Hepatocyte (in vitro differentiated cells): ENCODE measurements at regions not wholly inside any gene's neighbourhood (a gene's known extent, or its start where the extent isn't known, plus 50 kb on each side); places are given as distances from the start of the nearest gene placed in this dataset.
"Not testable (repeated sequence)": the region's sequence is repeated elsewhere in the genome, so short reads cannot be mapped to it uniquely, and the experiment has no call there.

Experiments used
- DNase-seq: peaks from one replicate; pipeline ENCODE4 v3.0.0-alpha.2; 2016; ENCODE audit warnings: low spot score
- H2AFZ ChIP-seq: fragments of 200-600 bp; sonication (generic); 2 replicates; pipeline ENCODE4 v1.6.0; 2016; ENCODE audit warnings: antibody characterized with exemption, mild to moderate bottlenecking
- H3K27ac ChIP-seq: fragments of 200-600 bp; sonication (generic); 2 replicates; pipeline ENCODE4 v1.5.1; 2016; ENCODE audit warnings: mild to moderate bottlenecking
- H3K27me3 ChIP-seq: fragments of 200-600 bp; sonication (generic); 2 replicates; pipeline ENCODE4 v1.6.1; 2016
- H3K36me3 ChIP-seq: fragments of 200-600 bp; sonication (generic); replicated peaks from 2 replicates; pipeline ENCODE4 v1.5.1; 2016; ENCODE audit warnings: low read depth; ENCODE audit not compliant: insufficient read depth
- H3K4me1 ChIP-seq: fragments of 200-600 bp; sonication (generic); 2 replicates; pipeline ENCODE4 v1.5.1; 2016; ENCODE audit warnings: mild to moderate bottlenecking, moderate library complexity; ENCODE audit not compliant: insufficient read depth
- H3K4me2 ChIP-seq: fragments of 200-600 bp; sonication (generic); 2 replicates; pipeline ENCODE4 v1.6.0; 2016
- H3K4me3 ChIP-seq: fragments of 200-600 bp; sonication (generic); 2 replicates; pipeline ENCODE4 v1.5.1; 2016; ENCODE audit warnings: mild to moderate bottlenecking
- H3K79me2 ChIP-seq: fragments of 200-600 bp; sonication (generic); 2 replicates; pipeline ENCODE4 v1.6.0; 2017; ENCODE audit warnings: mild to moderate bottlenecking
- H3K9me2 ChIP-seq: fragments of 200-600 bp; sonication (generic); replicated peaks from 2 replicates; pipeline ENCODE4 v1.6.0; 2017; ENCODE audit warnings: mild to moderate bottlenecking; ENCODE audit not compliant: insufficient read depth
- H3K9me3 ChIP-seq: fragments of 200-600 bp; sonication (generic); 2 replicates; pipeline ENCODE4 v1.5.1; 2016; ENCODE audit warnings: low read depth, mild to moderate bottlenecking
- H4K20me1 ChIP-seq: fragments of 200-600 bp; sonication (generic); 2 replicates; pipeline ENCODE4 v1.6.0; 2016; ENCODE audit warnings: mild to moderate bottlenecking; ENCODE audit not compliant: insufficient read depth, poor library complexity, severe bottlenecking
- EZH2 ChIP-seq: fragments of 200-600 bp; sonication (generic); IDR thresholded peaks from 2 replicates; pipeline ENCODE4 v1.6.1; 2016; ENCODE audit warnings: antibody characterized with exemption, mild to moderate bottlenecking, borderline replicate concordance
- EZH2phosphoT487 ChIP-seq: fragments of 200-600 bp; sonication (generic); IDR thresholded peaks from one replicate; pipeline ENCODE4 v1.6.1; 2018; ENCODE audit warnings: antibody characterized with exemption, mild to moderate bottlenecking, low read depth, moderate library complexity; ENCODE audit not compliant: unreplicated experiment, severe bottlenecking
- WGBS: methylation state at CpG from one replicate; pipeline ENCODE4 v1.1.6; 2016; ENCODE audit warnings: low lambda C conversion rate; ENCODE audit errors: missing lambda C conversion rate; 5-methylcytosine and 5-hydroxymethylcytosine counted together
- TF ChIP-seq, protein P1 (sequence below): fragments of 200-600 bp; sonication (generic); IDR thresholded peaks from 2 replicates; pipeline ENCODE4 v1.5.1; 2016; ENCODE audit warnings: antibody characterized with exemption, mild to moderate bottlenecking; ENCODE audit not compliant: poor library complexity

DNA sequence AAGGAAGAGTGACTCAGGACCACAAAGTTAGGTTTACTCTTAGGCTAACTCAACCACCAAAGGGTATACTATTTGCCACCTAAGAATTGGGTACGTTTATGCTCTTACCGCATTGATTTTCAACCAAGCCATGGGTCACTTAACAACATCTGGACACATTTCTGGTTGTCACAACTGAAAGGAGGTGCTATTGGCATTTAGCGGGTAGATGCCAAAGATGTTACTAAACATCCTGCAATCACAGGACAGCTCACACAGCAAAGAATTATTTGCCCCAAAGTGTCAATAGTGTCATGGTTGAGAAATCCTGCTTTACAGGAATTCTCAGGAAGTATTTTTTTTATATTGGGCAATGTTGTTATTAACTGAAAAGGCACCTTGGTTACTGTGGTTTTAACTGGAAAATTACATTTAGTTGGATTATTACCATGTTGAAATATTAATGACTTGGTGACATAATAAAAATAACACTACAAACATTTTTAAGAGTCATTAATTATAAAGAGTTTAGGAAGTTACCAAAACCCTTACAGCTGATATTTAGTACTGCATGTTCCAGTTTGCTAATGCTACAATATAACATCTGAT, 185.0 kb upstream of the TMEM196 start:
- no peaks in the 10 kb centered on the region for H3K27me3 ChIP-seq
- no peak for TF ChIP-seq EZH2phosphoT487
- no peak for TF ChIP-seq EZH2
- TF ChIP-seq, protein P1, sequence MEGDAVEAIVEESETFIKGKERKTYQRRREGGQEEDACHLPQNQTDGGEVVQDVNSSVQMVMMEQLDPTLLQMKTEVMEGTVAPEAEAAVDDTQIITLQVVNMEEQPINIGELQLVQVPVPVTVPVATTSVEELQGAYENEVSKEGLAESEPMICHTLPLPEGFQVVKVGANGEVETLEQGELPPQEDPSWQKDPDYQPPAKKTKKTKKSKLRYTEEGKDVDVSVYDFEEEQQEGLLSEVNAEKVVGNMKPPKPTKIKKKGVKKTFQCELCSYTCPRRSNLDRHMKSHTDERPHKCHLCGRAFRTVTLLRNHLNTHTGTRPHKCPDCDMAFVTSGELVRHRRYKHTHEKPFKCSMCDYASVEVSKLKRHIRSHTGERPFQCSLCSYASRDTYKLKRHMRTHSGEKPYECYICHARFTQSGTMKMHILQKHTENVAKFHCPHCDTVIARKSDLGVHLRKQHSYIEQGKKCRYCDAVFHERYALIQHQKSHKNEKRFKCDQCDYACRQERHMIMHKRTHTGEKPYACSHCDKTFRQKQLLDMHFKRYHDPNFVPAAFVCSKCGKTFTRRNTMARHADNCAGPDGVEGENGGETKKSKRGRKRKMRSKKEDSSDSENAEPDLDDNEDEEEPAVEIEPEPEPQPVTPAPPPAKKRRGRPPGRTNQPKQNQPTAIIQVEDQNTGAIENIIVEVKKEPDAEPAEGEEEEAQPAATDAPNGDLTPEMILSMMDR = no peak
- H3K36me3 ChIP-seq = no peaks in the 10 kb centered on the region
- H3K4me3 ChIP-seq = no peak overlapping the region
- H3K79me2 ChIP-seq = no peaks in the 10 kb centered on the region
- no peak overlapping the region for H3K4me2 ChIP-seq
- no peak for DNase-seq
- H4K20me1 ChIP-seq = no peaks in the 10 kb centered on the region
- H3K4me1 ChIP-seq = no peaks in the 10 kb centered on the region
- H3K9me2 ChIP-seq = no peaks in the 10 kb centered on the region
- WGBS = 93% methylated on average over 3 of the region's 3 CpGs
- H2AFZ ChIP-seq = no peak overlapping the region
- no peaks in the 10 kb centered on the region for H3K9me3 ChIP-seq
- H3K27ac ChIP-seq = no peak overlapping the region

DNA sequence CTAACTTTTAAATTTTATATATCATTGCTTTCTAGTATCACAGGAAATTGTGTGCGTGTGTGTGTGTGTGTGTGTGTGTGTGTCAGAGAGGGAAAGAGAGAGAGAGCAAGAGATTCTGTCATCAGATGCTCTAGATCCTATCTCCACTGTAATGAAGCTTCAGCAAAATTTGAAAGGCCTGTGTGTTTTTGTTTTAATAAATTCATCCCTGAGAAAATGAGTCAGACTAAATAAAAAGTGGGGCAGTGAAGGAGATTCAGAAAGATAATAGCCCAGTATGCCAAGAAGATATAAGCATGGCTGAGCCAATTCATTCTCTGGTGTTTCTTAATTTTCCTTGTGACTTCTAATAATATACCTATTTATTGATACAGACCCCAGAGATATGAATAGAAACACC, 184.2 kb upstream of the TMEM196 start:
- no peaks in the 10 kb centered on the region for H4K20me1 ChIP-seq
- no peak overlapping the region for H3K4me2 ChIP-seq
- no peak overlapping the region for H2AFZ ChIP-seq
- H3K27ac ChIP-seq = no peak overlapping the region
- H3K79me2 ChIP-seq = no peaks in the 10 kb centered on the region
- 76% methylated on average over 1 of the region's 1 CpG for WGBS
- H3K36me3 ChIP-seq = no peaks in the 10 kb centered on the region
- no peaks in the 10 kb centered on the region for H3K9me3 ChIP-seq
- TF ChIP-seq, protein P1 = no peak
- no peak for TF ChIP-seq EZH2
- TF ChIP-seq EZH2phosphoT487 = no peak
- no peaks in the 10 kb centered on the region for H3K9me2 ChIP-seq
- no peak overlapping the region for H3K4me3 ChIP-seq
- no peaks in the 10 kb centered on the region for H3K4me1 ChIP-seq
- DNase-seq = no peak
- no peaks in the 10 kb centered on the region for H3K27me3 ChIP-seq

DNA sequence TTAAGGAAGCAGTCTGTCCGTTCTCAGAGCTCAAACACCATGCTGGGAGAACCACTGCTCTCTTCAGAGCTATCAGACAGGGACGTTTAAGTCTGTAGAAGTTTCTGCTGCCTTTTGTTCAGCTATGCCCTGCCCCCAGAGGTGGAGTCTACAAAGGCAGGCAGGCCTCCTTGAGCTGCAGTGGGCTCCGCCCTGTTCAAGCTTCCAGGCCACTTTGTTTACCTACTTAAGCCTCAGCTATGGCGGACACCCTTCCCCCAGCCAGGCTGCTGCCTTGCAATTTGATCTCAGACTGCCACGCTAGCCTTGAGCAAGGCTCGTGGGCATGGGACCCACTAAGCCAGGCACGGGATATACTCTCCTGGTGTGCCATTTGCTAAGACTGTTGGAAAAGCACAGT, 180.7 kb upstream of the TMEM196 start:
- H3K9me2 ChIP-seq, H3K27ac ChIP-seq, H3K4me2 ChIP-seq, H3K4me3 ChIP-seq, H3K9me3 ChIP-seq, H3K36me3 ChIP-seq, H4K20me1 ChIP-seq, H2AFZ ChIP-seq, H3K27me3 ChIP-seq, DNase-seq, H3K4me1 ChIP-seq, H3K79me2 ChIP-seq: not testable (repeated sequence)
- WGBS = 89% methylated on average over 7 of the region's 7 CpGs

DNA sequence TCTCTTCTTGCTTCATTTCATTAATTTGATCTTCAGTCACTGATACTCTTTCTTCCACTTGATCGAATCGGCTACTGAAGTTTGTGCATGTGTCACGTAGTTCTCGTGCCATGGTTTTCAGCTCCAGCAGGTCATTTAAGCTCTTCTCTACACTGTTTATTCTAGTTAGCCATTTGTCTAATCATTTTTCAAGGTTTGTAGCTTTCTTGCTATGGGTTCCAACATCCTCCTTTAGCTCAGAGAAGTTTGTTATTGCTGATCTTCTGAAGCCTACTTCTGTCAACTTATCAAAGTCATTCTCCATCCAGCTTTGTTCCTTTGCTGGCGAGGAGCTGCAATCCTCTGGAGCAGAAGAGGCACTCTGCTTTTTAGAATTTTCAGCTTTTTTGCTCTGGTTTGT, 180.0 kb upstream of the TMEM196 start:
- H3K79me2 ChIP-seq, H3K4me3 ChIP-seq, H3K9me3 ChIP-seq, H3K36me3 ChIP-seq, H3K4me1 ChIP-seq, DNase-seq, H3K4me2 ChIP-seq, H4K20me1 ChIP-seq, H3K27ac ChIP-seq, H2AFZ ChIP-seq, H3K27me3 ChIP-seq, H3K9me2 ChIP-seq: not testable (repeated sequence)
- WGBS = 95% methylated on average over 5 of the region's 5 CpGs

DNA sequence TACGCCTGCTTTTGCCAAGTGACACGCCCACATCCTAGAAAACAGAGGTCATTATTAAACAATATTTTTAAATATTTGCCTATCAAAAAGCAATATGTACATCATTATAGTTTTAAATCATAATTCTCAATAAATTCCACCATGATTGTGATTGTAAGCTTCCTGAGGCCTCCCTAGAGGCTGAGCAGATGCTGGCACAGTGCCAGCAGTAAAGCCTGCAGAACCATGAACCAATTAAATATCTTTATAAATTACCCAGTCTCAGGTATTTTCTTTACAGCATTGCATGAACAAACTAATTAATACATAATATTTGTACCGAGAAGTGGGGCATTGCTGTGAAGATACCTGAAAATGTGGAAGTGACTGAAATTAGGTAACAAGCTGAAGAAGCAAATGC, 174.7 kb upstream of the TMEM196 start:
- Histone ChIP-seq H3K4me1 (no peaks in the 10 kb centered on the region), H3K36me3 (no peaks in the 10 kb centered on the region)
- WGBS = 75% methylated on average over 3 of the region's 3 CpGs

More for the DNA sequence above, 174.7 kb upstream of the TMEM196 start:
- H4K20me1 ChIP-seq = no peaks in the 10 kb centered on the region
- H3K79me2 ChIP-seq = no peaks in the 10 kb centered on the region
- H3K27me3 ChIP-seq = no peaks in the 10 kb centered on the region
- TF ChIP-seq EZH2 (no peak), EZH2phosphoT487 (no peak)
- TF ChIP-seq, protein P1 = no peak
- no peak for DNase-seq
- no peak overlapping the region for H3K4me2 ChIP-seq
- H2AFZ ChIP-seq = no peak overlapping the region
- H3K9me3 ChIP-seq = no peaks in the 10 kb centered on the region
- no peaks in the 10 kb centered on the region for H3K9me2 ChIP-seq
- no peak overlapping the region for H3K27ac ChIP-seq
- no peak overlapping the region for H3K4me3 ChIP-seq
